HUES64 (cell line): ENCODE measurements at regions not wholly inside any gene's neighbourhood (a gene's known extent, or its start where the extent isn't known, plus 50 kb on each side); places are given as distances from the start of the nearest gene placed in this dataset.
"Not testable (repeated sequence)": the region's sequence is repeated elsewhere in the genome, so short reads cannot be mapped to it uniquely, and the experiment has no call there.

Experiments
- H3K27ac ChIP-seq: 2 replicates; pipeline ENCODE4 v1.7.0; 2013; ENCODE audit warnings: low read depth, low read length, inconsistent platforms
- H3K27me3 ChIP-seq: 2 replicates; pipeline ENCODE4 v1.6.1; 2013; ENCODE audit warnings: mild to moderate bottlenecking, low read length; ENCODE audit not compliant: insufficient read depth
- H3K36me3 ChIP-seq: 2 replicates; pipeline ENCODE4 v1.6.1; 2013; ENCODE audit warnings: mild to moderate bottlenecking, low read length; ENCODE audit not compliant: insufficient read depth
- H3K4me1 ChIP-seq: 2 replicates; pipeline ENCODE4 v1.6.1; 2013; ENCODE audit warnings: mild to moderate bottlenecking, low read length, moderate library complexity; ENCODE audit not compliant: insufficient read depth
- H3K4me3 ChIP-seq: 2 replicates; pipeline ENCODE4 v1.5.1; 2013; ENCODE audit warnings: mild to moderate bottlenecking, low read length, moderate library complexity
- H3K9ac ChIP-seq: 2 replicates; pipeline ENCODE4 v1.6.1; 2013; ENCODE audit warnings: mild to moderate bottlenecking, low read depth, low read length
- H3K9me3 ChIP-seq: 2 replicates; pipeline ENCODE4 v1.6.1; 2013; ENCODE audit warnings: low read depth, low read length; ENCODE audit not compliant: insufficient read depth
- WGBS: fragments of 150-250, 120-280 bp; methylation state at CpG from one replicate; pipeline ENCODE4 v1.1.7; 2013; ENCODE audit warnings: missing lambda C conversion rate; 5-methylcytosine and 5-hydroxymethylcytosine counted together

- H3K4me1 ChIP-seq, result peaks cover 7% of the 10 kb centered on the region; the same call in 1 of the 2 replicates
- no peak overlapping the region for H3K27ac ChIP-seq
- 96% methylated on average over 2 of the region's 2 CpGs for WGBS
- no peak overlapping the region for H3K9ac ChIP-seq
- no peaks in the 10 kb centered on the region for H3K27me3 ChIP-seq
- H3K4me3 ChIP-seq, result no peak overlapping the region
- H3K36me3 ChIP-seq, result no peaks in the 10 kb centered on the region
- no peaks in the 10 kb centered on the region for H3K9me3 ChIP-seq
Measured at GRCh38 chr7:133165001-133165400, 83.1 kb upstream of the CHCHD3 start.

- Histone ChIP-seq H3K4me3 (no peak overlapping the region), H3K27ac (no peak overlapping the region), H3K9ac (no peak overlapping the region), H3K36me3 (no peaks in the 10 kb centered on the region), H3K9me3 (no peaks in the 10 kb centered on the region), H3K27me3 (no peaks in the 10 kb centered on the region), H3K4me1 (peaks cover 7% of the 10 kb centered on the region; the same call in 1 of the 2 replicates)
- 70% methylated on average over 4 of the region's 4 CpGs for WGBS
Measured at GRCh38 chr7:133165529-133165928, 83.6 kb upstream of the CHCHD3 start.

GRCh38 chr7:133167300-133167699, 85.4 kb upstream of the CHCHD3 start:
- no peak overlapping the region for H3K4me3 ChIP-seq
- no peaks in the 10 kb centered on the region for H3K27me3 ChIP-seq
- no peak overlapping the region for H3K9ac ChIP-seq
- H3K36me3 ChIP-seq, result no peaks in the 10 kb centered on the region
- peaks cover 7% of the 10 kb centered on the region; the same call in 1 of the 2 replicates for H3K4me1 ChIP-seq
- H3K9me3 ChIP-seq, result no peaks in the 10 kb centered on the region
- 88% methylated on average over 5 of the region's 5 CpGs for WGBS
- no peak overlapping the region for H3K27ac ChIP-seq

GRCh38 chr7:133169167-133169822, 83.6 kb upstream of the EXOC4 start:
- 87% methylated on average over 10 of the region's 11 CpGs for WGBS

GRCh38 chr7:133177476-133177875, 75.4 kb upstream of the EXOC4 start:
- H3K36me3 ChIP-seq, H3K4me1 ChIP-seq: not testable (repeated sequence)
- WGBS, result 96% methylated on average over 24 of the region's 24 CpGs

More at GRCh38 chr7:133169167-133169822, 83.6 kb upstream of the EXOC4 start:
- H3K4me3 ChIP-seq, H3K27ac ChIP-seq, H3K9ac ChIP-seq, H3K4me1 ChIP-seq, H3K36me3 ChIP-seq, H3K27me3 ChIP-seq, H3K9me3 ChIP-seq: not testable (repeated sequence)

GRCh38 chr7:133180717-133181116, 72.2 kb upstream of the EXOC4 start:
- H3K4me3 ChIP-seq, result no peak overlapping the region
- 0 out of 2 replicates have a peak, but pooled peaks cover 6% of the 10 kb centered on the region for H3K9me3 ChIP-seq
- no peaks in the 10 kb centered on the region; the same call in 1 of the 2 replicates for H3K4me1 ChIP-seq
- H3K36me3 ChIP-seq, result no peaks in the 10 kb centered on the region
- no peak overlapping the region for H3K9ac ChIP-seq
- no peak overlapping the region for H3K27ac ChIP-seq
- no peaks in the 10 kb centered on the region for H3K27me3 ChIP-seq
- 95% methylated on average over 4 of the region's 4 CpGs for WGBS

More at GRCh38 chr7:133177476-133177875, 75.4 kb upstream of the EXOC4 start:
- not testable (repeated sequence) for H3K9ac ChIP-seq, H3K9me3 ChIP-seq, H3K27me3 ChIP-seq, H3K27ac ChIP-seq, H3K4me3 ChIP-seq

- no peak overlapping the region for H3K4me3 ChIP-seq
Measured at GRCh38 chr7:133183042-133183794, 69.7 kb upstream of the EXOC4 start.

GRCh38 chr7:133183969-133184368, 68.9 kb upstream of the EXOC4 start:
- Histone ChIP-seq H3K36me3 (no peaks in the 10 kb centered on the region), H3K27me3 (no peaks in the 10 kb centered on the region), H3K4me3 (no peak overlapping the region), H3K27ac (no peak overlapping the region), H3K9ac (no peak overlapping the region), H3K9me3 (no peaks in the 10 kb centered on the region), H3K4me1 (peaks cover 17% of the 10 kb centered on the region)
- WGBS, result 46% methylated on average over 2 of the region's 2 CpGs

More at GRCh38 chr7:133183042-133183794, 69.7 kb upstream of the EXOC4 start:
- 93% methylated on average over 10 of the region's 10 CpGs for WGBS
- Histone ChIP-seq H3K9me3 (no peaks in the 10 kb centered on the region), H3K27me3 (no peaks in the 10 kb centered on the region), H3K9ac (no peak overlapping the region), H3K27ac (no peak overlapping the region), H3K36me3 (no peaks in the 10 kb centered on the region), H3K4me1 (peaks cover 17% of the 10 kb centered on the region)

GRCh38 chr7:133185512-133185911, 67.4 kb upstream of the EXOC4 start:
- H3K9ac ChIP-seq, result no peak overlapping the region

GRCh38 chr7:133186060-133186459, 66.8 kb upstream of the EXOC4 start:
- Histone ChIP-seq H3K9ac (no peak overlapping the region), H3K9me3 (no peaks in the 10 kb centered on the region), H3K4me1 (peaks cover 17% of the 10 kb centered on the region), H3K36me3 (no peaks in the 10 kb centered on the region), H3K27ac (no peak overlapping the region), H3K27me3 (no peaks in the 10 kb centered on the region), H3K4me3 (no peak overlapping the region)
- WGBS, result 94% methylated on average over 1 of the region's 1 CpG

More at GRCh38 chr7:133185512-133185911, 67.4 kb upstream of the EXOC4 start:
- Histone ChIP-seq H3K9me3 (no peaks in the 10 kb centered on the region), H3K36me3 (no peaks in the 10 kb centered on the region), H3K4me1 (peaks cover 17% of the 10 kb centered on the region), H3K4me3 (no peak overlapping the region), H3K27me3 (no peaks in the 10 kb centered on the region), H3K27ac (no peak overlapping the region)
- 89% methylated on average over 1 of the region's 1 CpG for WGBS

GRCh38 chr7:133190172-133190528, 62.7 kb upstream of the EXOC4 start:
- no peaks in the 10 kb centered on the region for H3K27me3 ChIP-seq
- no peak overlapping the region for H3K27ac ChIP-seq
- peaks cover 6% of the 10 kb centered on the region for H3K9me3 ChIP-seq
- peaks cover 17% of the 10 kb centered on the region for H3K4me1 ChIP-seq
- no peaks in the 10 kb centered on the region for H3K36me3 ChIP-seq
- H3K9ac ChIP-seq, result no peak overlapping the region
- WGBS, result 92% methylated on average over 2 of the region's 2 CpGs
- H3K4me3 ChIP-seq, result no peak overlapping the region
